ENCODE measurements at regions not wholly inside any gene's neighbourhood (a gene's known extent, or its start where the extent isn't known, plus 50 kb on each side); places are given as distances from the start of the nearest gene placed in this dataset.
A peak's percentile ranks its signal among the peaks of the same experiment; 100 is the strongest.

GRCh38 chr3:41103200-41103599 lies 96.1 kb upstream of the CTNNB1 start:
- DNase-seq (ENCODE audit: low read depth in 2 of 2) = no peak

- no peak for DNase-seq (ENCODE audit: low read depth in 2 of 2)
Observed at GRCh38 chr3:41104147-41104546, 95.2 kb upstream of the CTNNB1 start.

- DNase-seq (ENCODE audit: low read depth in 2 of 2) = no peak
Observed at GRCh38 chr3:41106691-41107090, 92.6 kb upstream of the CTNNB1 start.

GRCh38 chr3:41111011-41111410 lies 88.3 kb upstream of the CTNNB1 start:
- DNase-seq (ENCODE audit: low read depth in 2 of 2) = no peak

GRCh38 chr3:41112466-41112865 lies 86.8 kb upstream of the CTNNB1 start:
- DNase-seq (ENCODE audit: low read depth in 2 of 2) = no peak

- no peak for DNase-seq (ENCODE audit: low read depth in 2 of 2)
Observed at GRCh38 chr3:41115069-41115468, 84.2 kb upstream of the CTNNB1 start.

GRCh38 chr3:41116851-41117250 lies 82.5 kb upstream of the CTNNB1 start:
- DNase-seq (ENCODE audit: low read depth in 2 of 2) = no peak

GRCh38 chr3:41117398-41117870 lies 81.9 kb upstream of the CTNNB1 start:
- DNase-seq (ENCODE audit: low read depth in 2 of 2) = peak; percentile 54 to 80

GRCh38 chr3:41118461-41119390 lies 80.6 kb upstream of the CTNNB1 start:
- no peak for DNase-seq (ENCODE audit: low read depth in 2 of 2)

- no peak for DNase-seq (ENCODE audit: low read depth in 2 of 2)
Observed at GRCh38 chr3:41120460-41120859, 78.8 kb upstream of the CTNNB1 start.

GRCh38 chr3:41125258-41125657 lies 74.0 kb upstream of the CTNNB1 start:
- DNase-seq (ENCODE audit: low read depth in 2 of 2) = no peak

- no peak for DNase-seq (ENCODE audit: low read depth in 2 of 2)
Observed at GRCh38 chr3:41126472-41126871, 72.8 kb upstream of the CTNNB1 start.

GRCh38 chr3:41126961-41127360 lies 72.3 kb upstream of the CTNNB1 start:
- DNase-seq (ENCODE audit: low read depth in 2 of 2) = no peak

GRCh38 chr3:41127414-41127813 lies 71.9 kb upstream of the CTNNB1 start:
- no peak for DNase-seq (ENCODE audit: low read depth in 2 of 2)

GRCh38 chr3:41129731-41130130 lies 69.6 kb upstream of the CTNNB1 start:
- no peak for DNase-seq (ENCODE audit: low read depth in 2 of 2)

GRCh38 chr3:41131224-41131623 lies 68.1 kb upstream of the CTNNB1 start:
- no peak for DNase-seq (ENCODE audit: low read depth in 2 of 2)

GRCh38 chr3:41137686-41138111 lies 61.6 kb upstream of the CTNNB1 start:
- DNase-seq (ENCODE audit: low read depth in 2 of 2) = no peak

- no peak for DNase-seq (ENCODE audit: low read depth in 2 of 2)
Observed at GRCh38 chr3:41138146-41138545, 61.2 kb upstream of the CTNNB1 start.

GRCh38 chr3:41138601-41139000 lies 60.7 kb upstream of the CTNNB1 start:
- no peak for DNase-seq (ENCODE audit: low read depth in 2 of 2)

- DNase-seq (ENCODE audit: low read depth in 2 of 2) = no peak
Observed at GRCh38 chr3:41140242-41140641, 59.1 kb upstream of the CTNNB1 start.

GRCh38 chr3:41141433-41142167 lies 57.7 kb upstream of the CTNNB1 start:
- DNase-seq (ENCODE audit: low read depth in 2 of 2) = no peak

GRCh38 chr3:41143421-41144031 lies 55.8 kb upstream of the CTNNB1 start:
- DNase-seq (ENCODE audit: low read depth in 2 of 2) = no peak
